ENCODE measurements at regions not wholly inside any gene's neighbourhood (a gene's known extent, or its start where the extent isn't known, plus 50 kb on each side); places are given as distances from the start of the nearest gene placed in this dataset.
"Not testable (repeated sequence)": the region's sequence is repeated elsewhere in the genome, so short reads cannot be mapped to it uniquely, and the experiment has no call there.

DNA sequence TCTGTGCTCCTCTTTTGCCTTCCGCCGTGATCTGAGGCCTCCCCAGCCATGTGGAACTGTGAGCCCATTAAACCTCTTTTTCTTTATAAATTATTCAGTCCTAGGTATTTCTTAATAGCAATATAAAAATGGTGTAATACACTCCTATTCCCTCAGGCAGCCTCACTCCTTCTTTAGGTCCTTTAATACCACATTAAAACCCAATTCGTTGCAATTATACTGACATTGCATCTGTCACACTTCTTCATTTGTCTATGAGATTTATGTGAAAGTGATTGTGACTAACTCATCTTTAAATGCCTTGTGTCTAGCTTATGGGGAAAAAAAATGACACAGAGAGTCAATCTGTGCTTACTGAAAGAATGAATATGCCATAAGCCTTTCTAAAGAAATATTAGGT lies 1035.2 kb upstream of the SLIT2 start:
- no peak for ATAC-seq
- Histone ChIP-seq H3K27ac (no peak overlapping the region), H3K27me3 (no peaks in the 10 kb centered on the region), H3K9me3 (no peaks in the 10 kb centered on the region), H3K4me3 (no peak overlapping the region), H3K4me1 (no peaks in the 10 kb centered on the region), H3K36me3 (no peaks in the 10 kb centered on the region)
- TF ChIP-seq, protein P1, sequence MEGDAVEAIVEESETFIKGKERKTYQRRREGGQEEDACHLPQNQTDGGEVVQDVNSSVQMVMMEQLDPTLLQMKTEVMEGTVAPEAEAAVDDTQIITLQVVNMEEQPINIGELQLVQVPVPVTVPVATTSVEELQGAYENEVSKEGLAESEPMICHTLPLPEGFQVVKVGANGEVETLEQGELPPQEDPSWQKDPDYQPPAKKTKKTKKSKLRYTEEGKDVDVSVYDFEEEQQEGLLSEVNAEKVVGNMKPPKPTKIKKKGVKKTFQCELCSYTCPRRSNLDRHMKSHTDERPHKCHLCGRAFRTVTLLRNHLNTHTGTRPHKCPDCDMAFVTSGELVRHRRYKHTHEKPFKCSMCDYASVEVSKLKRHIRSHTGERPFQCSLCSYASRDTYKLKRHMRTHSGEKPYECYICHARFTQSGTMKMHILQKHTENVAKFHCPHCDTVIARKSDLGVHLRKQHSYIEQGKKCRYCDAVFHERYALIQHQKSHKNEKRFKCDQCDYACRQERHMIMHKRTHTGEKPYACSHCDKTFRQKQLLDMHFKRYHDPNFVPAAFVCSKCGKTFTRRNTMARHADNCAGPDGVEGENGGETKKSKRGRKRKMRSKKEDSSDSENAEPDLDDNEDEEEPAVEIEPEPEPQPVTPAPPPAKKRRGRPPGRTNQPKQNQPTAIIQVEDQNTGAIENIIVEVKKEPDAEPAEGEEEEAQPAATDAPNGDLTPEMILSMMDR (IDR thresholded peaks at IDR 0.05 in 4 of 5, conservative IDR thresholded peaks at IDR 0.05 in 1 of 5) = no peak
- no peak for TF ChIP-seq POLR2A (IDR thresholded peaks at IDR 0.05)
- DNase-seq = no peak
- in situ Hi-C loops (cut with MboI; ENCODE audit: low sequenced_read_pairs in 4 of 4) (no loop called here), intact Hi-C loops (cut with DNase I; ENCODE audit: low total_unique reads) (no loop called here)

DNA sequence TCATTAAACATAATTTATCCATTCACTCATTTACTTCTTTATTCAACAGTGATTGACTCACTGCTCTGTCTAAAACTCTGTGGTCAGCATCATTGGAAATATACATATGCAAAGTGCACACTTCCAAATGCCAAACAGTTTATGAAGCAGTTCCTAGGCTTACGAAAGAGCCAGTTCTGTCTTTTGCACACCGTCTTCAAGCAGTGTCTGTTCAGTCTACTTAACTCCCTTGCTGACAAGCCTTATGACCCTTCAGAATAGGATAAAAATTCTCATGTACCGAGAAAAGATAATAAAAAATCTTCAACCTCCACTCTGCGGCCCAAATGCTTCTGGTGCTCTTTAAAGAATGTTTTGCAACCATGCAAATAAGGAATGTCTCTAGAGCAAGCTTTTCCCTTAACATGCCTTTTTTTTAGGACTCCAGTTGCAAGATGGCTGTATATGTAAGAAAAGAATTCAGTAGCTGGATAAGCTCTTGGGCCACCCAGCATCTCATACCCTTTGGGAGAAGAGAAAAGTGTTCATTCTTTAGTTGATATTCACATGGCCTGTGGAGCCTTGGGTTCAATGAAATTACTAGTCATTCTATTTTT lies 1037.0 kb upstream of the SLIT2 start:
- H3K36me3 ChIP-seq = no peaks in the 10 kb centered on the region
- H3K4me1 ChIP-seq = no peaks in the 10 kb centered on the region
- no peak for ATAC-seq
- in situ Hi-C loops (cut with MboI; ENCODE audit: low sequenced_read_pairs in 4 of 4) = no loop called here
- no peaks in the 10 kb centered on the region for H3K27me3 ChIP-seq
- no peak overlapping the region for H3K27ac ChIP-seq
- intact Hi-C loops (cut with DNase I; ENCODE audit: low total_unique reads) = no loop called here
- H3K9me3 ChIP-seq = no peaks in the 10 kb centered on the region
- TF ChIP-seq POLR2A (IDR thresholded peaks at IDR 0.05) = no peak
- TF ChIP-seq, protein P1 (IDR thresholded peaks at IDR 0.05 in 4 of 5, conservative IDR thresholded peaks at IDR 0.05 in 1 of 5) = no peak
- H3K4me3 ChIP-seq = no peak overlapping the region
- no peak for DNase-seq

DNA sequence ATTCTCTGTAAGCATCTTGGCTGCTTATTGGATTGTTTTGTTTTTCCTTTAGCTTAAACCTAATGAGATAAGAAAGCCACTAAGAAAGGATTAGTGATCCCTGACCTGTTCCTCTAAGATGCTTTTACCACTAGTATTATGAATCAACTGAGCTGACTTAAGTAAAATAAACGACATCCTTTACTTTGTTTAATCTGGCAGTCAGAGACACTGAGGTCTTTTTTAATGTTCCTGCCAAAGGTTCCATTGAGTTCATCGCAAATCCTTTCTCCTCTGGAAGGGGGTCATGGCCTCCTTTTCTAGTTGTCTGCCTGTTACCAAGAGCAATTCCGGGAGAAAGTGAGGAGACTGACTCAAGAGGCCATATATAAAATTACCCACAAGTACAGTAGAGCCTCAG lies 1038.3 kb upstream of the SLIT2 start:
- no peak for ATAC-seq
- TF ChIP-seq, protein P1 (IDR thresholded peaks at IDR 0.05 in 4 of 5, conservative IDR thresholded peaks at IDR 0.05 in 1 of 5) = no peak
- no peak for TF ChIP-seq POLR2A (IDR thresholded peaks at IDR 0.05)
- Histone ChIP-seq H3K4me1 (no peaks in the 10 kb centered on the region), H3K36me3 (no peaks in the 10 kb centered on the region), H3K27me3 (no peaks in the 10 kb centered on the region), H3K9me3 (no peaks in the 10 kb centered on the region), H3K27ac (no peak overlapping the region), H3K4me3 (no peak overlapping the region)
- no peak for DNase-seq
- in situ Hi-C loops (cut with MboI; ENCODE audit: low sequenced_read_pairs in 4 of 4) (no loop called here), intact Hi-C loops (cut with DNase I; ENCODE audit: low total_unique reads) (no loop called here)

DNA sequence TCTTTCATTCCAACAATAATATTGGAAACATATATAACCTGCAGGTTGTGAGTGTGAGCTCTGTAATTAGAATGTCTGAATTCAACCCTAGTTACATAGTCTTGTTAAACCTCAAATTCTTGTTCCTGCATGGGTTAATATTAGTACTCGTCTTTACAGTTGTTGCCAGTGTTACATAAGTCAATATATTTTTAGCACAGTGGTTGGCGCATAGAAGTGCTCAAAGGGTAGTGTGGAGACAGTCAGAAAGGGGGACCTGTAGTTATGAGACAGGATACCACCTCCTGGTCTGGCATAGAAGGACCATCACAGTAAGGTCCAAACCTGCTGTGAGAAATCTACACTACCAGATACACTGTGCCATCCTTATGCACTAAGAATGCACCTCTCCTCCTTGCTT lies 1045.9 kb upstream of the SLIT2 start:
- no peaks in the 10 kb centered on the region for H3K9me3 ChIP-seq
- H3K4me1 ChIP-seq = no peaks in the 10 kb centered on the region
- intact Hi-C loops (cut with DNase I; ENCODE audit: low total_unique reads) = no loop called here
- ATAC-seq = no peak
- H3K4me3 ChIP-seq = no peak overlapping the region
- DNase-seq = no peak
- no peaks in the 10 kb centered on the region for H3K36me3 ChIP-seq
- in situ Hi-C loops (cut with MboI; ENCODE audit: low sequenced_read_pairs in 4 of 4) = no loop called here
- TF ChIP-seq, protein P1 (IDR thresholded peaks at IDR 0.05 in 4 of 5, conservative IDR thresholded peaks at IDR 0.05 in 1 of 5) = no peak
- no peak overlapping the region for H3K27ac ChIP-seq
- no peaks in the 10 kb centered on the region for H3K27me3 ChIP-seq

DNA sequence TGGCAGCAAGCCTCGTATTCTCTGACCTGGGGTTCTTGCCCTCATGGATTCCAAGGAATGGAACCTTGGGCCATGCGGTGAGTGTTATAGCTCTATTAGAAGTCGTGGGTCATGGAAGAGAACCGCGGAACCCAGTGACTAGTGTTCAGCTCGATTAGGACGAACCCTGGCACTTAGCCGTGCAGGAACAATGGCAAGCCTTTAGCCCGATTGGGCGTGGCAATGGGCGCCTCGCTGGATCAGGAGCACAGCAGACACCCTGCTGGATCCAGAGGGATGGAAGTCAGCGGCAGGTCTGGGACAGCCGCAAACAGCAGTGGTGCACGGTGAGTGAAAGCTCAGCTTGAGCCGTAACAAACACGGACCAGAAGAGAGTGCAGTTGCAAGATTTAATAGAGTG lies 1053.9 kb upstream of the SLIT2 start:
- in situ Hi-C loops (cut with MboI; ENCODE audit: low sequenced_read_pairs in 4 of 4); H3K4me1 ChIP-seq; H3K9me3 ChIP-seq; H3K27me3 ChIP-seq; intact Hi-C loops (cut with DNase I; ENCODE audit: low total_unique reads); H3K27ac ChIP-seq; H3K4me3 ChIP-seq; ATAC-seq; H3K36me3 ChIP-seq; DNase-seq: not testable (repeated sequence)

Measured in gastrocnemius medialis (tissue), 4 donors.